ENCODE measurements at regions not wholly inside any gene's neighbourhood (a gene's known extent, or its start where the extent isn't known, plus 50 kb on each side); places are given as distances from the start of the nearest gene placed in this dataset.
"Not testable (repeated sequence)": the region's sequence is repeated elsewhere in the genome, so short reads cannot be mapped to it uniquely, and the experiment has no call there.

GRCh38 chr6:155765275-155766194, 309.9 kb upstream of the NOX3 start:
- Histone ChIP-seq H3K9me3 (ENCODE audit: control insufficient read depth, low read depth, low read length) (no peaks in the 10 kb centered on the region), H3K4me3 (ENCODE audit: low read length) (no peak overlapping the region), H3K9ac (ENCODE audit: low read length) (no peak overlapping the region), H3K27me3 (ENCODE audit: control insufficient read depth, insufficient read depth, low read length) (no peaks in the 10 kb centered on the region), H3K4me1 (ENCODE audit: control insufficient read depth, low read depth, low read length) (no peaks in the 10 kb centered on the region), H3K36me3 (ENCODE audit: control insufficient read depth, low read depth, low read length) (no peaks in the 10 kb centered on the region), H3K27ac (ENCODE audit: low read length) (no peak overlapping the region)

- Histone ChIP-seq H3K4me1 (ENCODE audit: control insufficient read depth, low read depth, low read length) (no peaks in the 10 kb centered on the region), H3K27me3 (ENCODE audit: control insufficient read depth, insufficient read depth, low read length) (no peaks in the 10 kb centered on the region), H3K4me3 (ENCODE audit: low read length) (no peak overlapping the region), H3K9me3 (ENCODE audit: control insufficient read depth, low read depth, low read length) (no peaks in the 10 kb centered on the region), H3K36me3 (ENCODE audit: control insufficient read depth, low read depth, low read length) (no peaks in the 10 kb centered on the region), H3K27ac (ENCODE audit: low read length) (no peak overlapping the region), H3K9ac (ENCODE audit: low read length) (no peak overlapping the region)
Measured at GRCh38 chr6:155762649-155763048, 307.0 kb upstream of the NOX3 start.

- no peaks in the 10 kb centered on the region for H3K27me3 ChIP-seq (ENCODE audit: control insufficient read depth, insufficient read depth, low read length)
- H3K4me1 ChIP-seq (ENCODE audit: control insufficient read depth, low read depth, low read length), result peaks cover 13% of the 10 kb centered on the region
- H3K9me3 ChIP-seq (ENCODE audit: control insufficient read depth, low read depth, low read length), result no peaks in the 10 kb centered on the region
- H3K9ac ChIP-seq (ENCODE audit: low read length), result no peak overlapping the region
- no peak overlapping the region for H3K27ac ChIP-seq (ENCODE audit: low read length)
- no peak overlapping the region for H3K4me3 ChIP-seq (ENCODE audit: low read length)
- H3K36me3 ChIP-seq (ENCODE audit: control insufficient read depth, low read depth, low read length), result no peaks in the 10 kb centered on the region
Measured at GRCh38 chr6:155755452-155755851, 299.8 kb upstream of the NOX3 start.

- H3K9ac ChIP-seq (ENCODE audit: low read length); H3K4me3 ChIP-seq (ENCODE audit: low read length); H3K27ac ChIP-seq (ENCODE audit: low read length); H3K36me3 ChIP-seq (ENCODE audit: control insufficient read depth, low read depth, low read length); H3K9me3 ChIP-seq (ENCODE audit: control insufficient read depth, low read depth, low read length); H3K4me1 ChIP-seq (ENCODE audit: control insufficient read depth, low read depth, low read length); H3K27me3 ChIP-seq (ENCODE audit: control insufficient read depth, insufficient read depth, low read length): not testable (repeated sequence)
Measured at GRCh38 chr6:155748778-155749177, 293.1 kb upstream of the NOX3 start.

GRCh38 chr6:155747491-155747890, 291.9 kb upstream of the NOX3 start:
- no peaks in the 10 kb centered on the region for H3K9me3 ChIP-seq (ENCODE audit: control insufficient read depth, low read depth, low read length)
- no peak overlapping the region for H3K4me3 ChIP-seq (ENCODE audit: low read length)
- peaks cover 7% of the 10 kb centered on the region for H3K4me1 ChIP-seq (ENCODE audit: control insufficient read depth, low read depth, low read length)
- H3K9ac ChIP-seq (ENCODE audit: low read length), result no peak overlapping the region
- H3K36me3 ChIP-seq (ENCODE audit: control insufficient read depth, low read depth, low read length), result no peaks in the 10 kb centered on the region
- no peak overlapping the region for H3K27ac ChIP-seq (ENCODE audit: low read length)
- H3K27me3 ChIP-seq (ENCODE audit: control insufficient read depth, insufficient read depth, low read length), result no peaks in the 10 kb centered on the region

GRCh38 chr6:155740781-155741399, 285.3 kb upstream of the NOX3 start:
- Histone ChIP-seq H3K27me3 (ENCODE audit: control insufficient read depth, insufficient read depth, low read length) (no peaks in the 10 kb centered on the region), H3K27ac (ENCODE audit: low read length) (no peak overlapping the region)

GRCh38 chr6:155738602-155739105, 283.0 kb upstream of the NOX3 start:
- Histone ChIP-seq H3K27me3 (ENCODE audit: control insufficient read depth, insufficient read depth, low read length) (no peaks in the 10 kb centered on the region), H3K4me1 (ENCODE audit: control insufficient read depth, low read depth, low read length) (no peaks in the 10 kb centered on the region), H3K9ac (ENCODE audit: low read length) (no peak overlapping the region), H3K9me3 (ENCODE audit: control insufficient read depth, low read depth, low read length) (no peaks in the 10 kb centered on the region), H3K36me3 (ENCODE audit: control insufficient read depth, low read depth, low read length) (no peaks in the 10 kb centered on the region), H3K27ac (ENCODE audit: low read length) (no peak overlapping the region), H3K4me3 (ENCODE audit: low read length) (no peak overlapping the region)

More at GRCh38 chr6:155740781-155741399, 285.3 kb upstream of the NOX3 start:
- no peaks in the 10 kb centered on the region for H3K4me1 ChIP-seq (ENCODE audit: control insufficient read depth, low read depth, low read length)
- H3K36me3 ChIP-seq (ENCODE audit: control insufficient read depth, low read depth, low read length), result no peaks in the 10 kb centered on the region
- no peak overlapping the region for H3K4me3 ChIP-seq (ENCODE audit: low read length)
- no peaks in the 10 kb centered on the region for H3K9me3 ChIP-seq (ENCODE audit: control insufficient read depth, low read depth, low read length)
- no peak overlapping the region for H3K9ac ChIP-seq (ENCODE audit: low read length)

GRCh38 chr6:155717374-155717773, 261.7 kb upstream of the NOX3 start:
- Histone ChIP-seq H3K4me1 (ENCODE audit: control insufficient read depth, low read depth, low read length) (no peaks in the 10 kb centered on the region), H3K4me3 (ENCODE audit: low read length) (no peak overlapping the region), H3K27ac (ENCODE audit: low read length) (no peak overlapping the region), H3K36me3 (ENCODE audit: control insufficient read depth, low read depth, low read length) (no peaks in the 10 kb centered on the region), H3K27me3 (ENCODE audit: control insufficient read depth, insufficient read depth, low read length) (no peaks in the 10 kb centered on the region), H3K9ac (ENCODE audit: low read length) (no peak overlapping the region), H3K9me3 (ENCODE audit: control insufficient read depth, low read depth, low read length) (no peaks in the 10 kb centered on the region)

- H3K27me3 ChIP-seq (ENCODE audit: control insufficient read depth, insufficient read depth, low read length), result no peaks in the 10 kb centered on the region
- no peaks in the 10 kb centered on the region for H3K36me3 ChIP-seq (ENCODE audit: control insufficient read depth, low read depth, low read length)
- no peaks in the 10 kb centered on the region for H3K4me1 ChIP-seq (ENCODE audit: control insufficient read depth, low read depth, low read length)
- H3K9ac ChIP-seq (ENCODE audit: low read length), result no peak overlapping the region
- no peaks in the 10 kb centered on the region for H3K9me3 ChIP-seq (ENCODE audit: control insufficient read depth, low read depth, low read length)
- H3K4me3 ChIP-seq (ENCODE audit: low read length), result no peak overlapping the region
- H3K27ac ChIP-seq (ENCODE audit: low read length), result no peak overlapping the region
Measured at GRCh38 chr6:155710704-155711103, 255.1 kb upstream of the NOX3 start.

- no peaks in the 10 kb centered on the region for H3K36me3 ChIP-seq (ENCODE audit: control insufficient read depth, low read depth, low read length)
- no peaks in the 10 kb centered on the region for H3K27me3 ChIP-seq (ENCODE audit: control insufficient read depth, insufficient read depth, low read length)
- H3K4me1 ChIP-seq (ENCODE audit: control insufficient read depth, low read depth, low read length), result no peaks in the 10 kb centered on the region
- no peak overlapping the region for H3K9ac ChIP-seq (ENCODE audit: low read length)
- no peak overlapping the region for H3K27ac ChIP-seq (ENCODE audit: low read length)
- no peak overlapping the region for H3K4me3 ChIP-seq (ENCODE audit: low read length)
- no peaks in the 10 kb centered on the region for H3K9me3 ChIP-seq (ENCODE audit: control insufficient read depth, low read depth, low read length)
Measured at GRCh38 chr6:155709262-155709661, 253.6 kb upstream of the NOX3 start.

- no peak overlapping the region for H3K27ac ChIP-seq (ENCODE audit: low read length)
- no peaks in the 10 kb centered on the region for H3K27me3 ChIP-seq (ENCODE audit: control insufficient read depth, insufficient read depth, low read length)
- no peaks in the 10 kb centered on the region for H3K9me3 ChIP-seq (ENCODE audit: control insufficient read depth, low read depth, low read length)
Measured at GRCh38 chr6:155708100-155708499, 252.5 kb upstream of the NOX3 start.

More at GRCh38 chr6:155708100-155708499, 252.5 kb upstream of the NOX3 start:
- H3K4me3 ChIP-seq (ENCODE audit: low read length), result no peak overlapping the region
- no peaks in the 10 kb centered on the region for H3K36me3 ChIP-seq (ENCODE audit: control insufficient read depth, low read depth, low read length)
- H3K9ac ChIP-seq (ENCODE audit: low read length), result no peak overlapping the region
- H3K4me1 ChIP-seq (ENCODE audit: control insufficient read depth, low read depth, low read length), result no peaks in the 10 kb centered on the region

All from iPS-18a (cell line).